KG1 (cell line): ENCODE measurements at regions not wholly inside any gene's neighbourhood (a gene's known extent, or its start where the extent isn't known, plus 50 kb on each side); places are given as distances from the start of the nearest gene placed in this dataset.

ENCODE experiments used
- DNase-seq: peaks from one replicate; lab custom pipeline; 2025; lab: John Stamatoyannopoulos, UW

GRCh38 chr5:68431186-68431585, 215.6 kb downstream of the PIK3R1 start:
- DNase-seq = no peak

- DNase-seq = no peak
Observed at GRCh38 chr5:68431601-68432337, 216.2 kb downstream of the PIK3R1 start.

- no peak for DNase-seq
Observed at GRCh38 chr5:68432682-68433081, 217.1 kb downstream of the PIK3R1 start.

GRCh38 chr5:68433526-68433922, 218.0 kb downstream of the PIK3R1 start:
- no peak for DNase-seq

GRCh38 chr5:68433923-68434879, 218.6 kb downstream of the PIK3R1 start:
- DNase-seq = peak; percentile 59

- peak; percentile 38 for DNase-seq
Observed at GRCh38 chr5:68435611-68436010, 220.1 kb downstream of the PIK3R1 start.

- no peak for DNase-seq
Observed at GRCh38 chr5:68436686-68437520, 221.3 kb downstream of the PIK3R1 start.

GRCh38 chr5:68438876-68439275, 223.3 kb downstream of the PIK3R1 start:
- DNase-seq = no peak

GRCh38 chr5:68440245-68440644, 224.7 kb downstream of the PIK3R1 start:
- DNase-seq = no peak

- no peak for DNase-seq
Observed at GRCh38 chr5:68440651-68441050, 225.1 kb downstream of the PIK3R1 start.

- no peak for DNase-seq
Observed at GRCh38 chr5:68441309-68442073, 225.9 kb downstream of the PIK3R1 start.

GRCh38 chr5:68443091-68443490, 227.5 kb downstream of the PIK3R1 start:
- no peak for DNase-seq

GRCh38 chr5:68444048-68444447, 228.5 kb downstream of the PIK3R1 start:
- DNase-seq = no peak

- no peak for DNase-seq
Observed at GRCh38 chr5:68444833-68445232, 229.3 kb downstream of the PIK3R1 start.

GRCh38 chr5:68445257-68446069, 229.9 kb downstream of the PIK3R1 start:
- DNase-seq = no peak

GRCh38 chr5:68446070-68446357, 230.5 kb downstream of the PIK3R1 start:
- no peak for DNase-seq

GRCh38 chr5:68446487-68446894, 230.9 kb downstream of the PIK3R1 start:
- no peak for DNase-seq

- DNase-seq = no peak
Observed at GRCh38 chr5:68447136-68447929, 231.8 kb downstream of the PIK3R1 start.

- DNase-seq = no peak
Observed at GRCh38 chr5:68449380-68449779, 233.8 kb downstream of the PIK3R1 start.
